GM19455 (cell line): ENCODE measurements at regions not wholly inside any gene's neighbourhood (a gene's known extent, or its start where the extent isn't known, plus 50 kb on each side); places are given as distances from the start of the nearest gene placed in this dataset.

Experiments used
- ATAC-seq: cut with Tn5 transposase; IDR thresholded peaks from one replicate; pipeline ENCODE4 v1.9.1; 2021; ENCODE audit not compliant: unreplicated experiment

GRCh38 chr6:8513174-8513573 is 77.8 kb upstream of the SLC35B3 start:
- ATAC-seq = no peak

GRCh38 chr6:8507286-8507685 is 71.9 kb upstream of the SLC35B3 start:
- ATAC-seq = no peak

DNA sequence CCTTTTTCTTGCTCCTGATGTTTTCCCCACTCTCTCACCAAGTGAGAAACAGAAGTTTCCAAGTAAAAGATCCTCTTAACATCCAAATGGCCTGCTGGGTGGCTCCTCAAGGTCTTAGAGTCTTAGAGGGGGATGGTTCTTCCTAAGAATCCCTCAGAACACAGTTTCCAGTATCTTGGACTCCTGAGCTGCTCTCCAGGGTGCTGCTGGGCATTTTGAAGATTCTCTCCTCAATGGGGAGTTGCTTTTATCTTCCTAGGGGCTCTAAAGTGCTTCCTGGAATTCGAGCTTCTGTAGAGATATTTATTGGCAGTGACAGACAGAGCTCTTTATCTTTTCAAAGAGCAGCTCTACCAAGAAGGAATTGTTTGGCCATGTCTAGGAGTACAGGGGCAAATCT is 70.8 kb upstream of the SLC35B3 start:
- no peak for ATAC-seq

DNA sequence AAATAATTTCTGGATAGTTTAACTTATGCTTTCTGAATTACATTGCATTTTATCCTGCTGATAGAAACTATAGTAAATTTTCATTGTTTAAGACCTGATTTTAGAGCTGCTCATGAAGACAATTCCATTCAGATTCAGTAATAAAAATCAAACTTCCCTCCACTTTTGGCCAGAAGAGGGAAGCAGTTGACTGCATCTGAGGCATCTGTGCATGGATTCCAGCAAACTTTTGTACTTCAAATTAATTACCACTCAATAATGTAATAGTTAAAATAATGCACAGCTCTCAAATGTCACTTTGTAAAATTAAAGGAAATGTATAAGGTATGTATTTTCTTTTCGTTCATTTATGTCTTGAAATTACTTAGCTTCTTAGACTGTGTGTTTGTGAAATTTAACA is 64.2 kb upstream of the SLC35B3 start:
- no peak for ATAC-seq

DNA sequence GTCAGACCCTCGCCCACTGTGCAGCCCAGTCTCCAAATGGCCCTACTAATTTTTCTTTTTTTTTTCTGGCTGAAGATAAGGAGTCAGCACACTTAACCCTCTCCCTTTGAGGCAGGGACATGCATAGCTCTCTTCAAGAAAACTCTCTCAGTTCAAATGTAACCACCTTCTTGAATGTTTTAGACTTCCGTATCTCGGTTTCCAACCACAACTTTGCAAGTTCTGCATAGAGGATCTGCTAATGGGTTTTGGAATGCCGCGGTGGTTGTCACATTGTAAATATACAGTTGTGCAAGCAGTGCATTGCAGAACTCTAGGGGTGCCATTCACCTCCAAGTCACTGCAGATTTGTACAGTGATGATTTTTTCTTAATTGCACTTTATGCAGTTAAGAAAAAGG is 59.4 kb upstream of the SLC35B3 start:
- no peak for ATAC-seq

DNA sequence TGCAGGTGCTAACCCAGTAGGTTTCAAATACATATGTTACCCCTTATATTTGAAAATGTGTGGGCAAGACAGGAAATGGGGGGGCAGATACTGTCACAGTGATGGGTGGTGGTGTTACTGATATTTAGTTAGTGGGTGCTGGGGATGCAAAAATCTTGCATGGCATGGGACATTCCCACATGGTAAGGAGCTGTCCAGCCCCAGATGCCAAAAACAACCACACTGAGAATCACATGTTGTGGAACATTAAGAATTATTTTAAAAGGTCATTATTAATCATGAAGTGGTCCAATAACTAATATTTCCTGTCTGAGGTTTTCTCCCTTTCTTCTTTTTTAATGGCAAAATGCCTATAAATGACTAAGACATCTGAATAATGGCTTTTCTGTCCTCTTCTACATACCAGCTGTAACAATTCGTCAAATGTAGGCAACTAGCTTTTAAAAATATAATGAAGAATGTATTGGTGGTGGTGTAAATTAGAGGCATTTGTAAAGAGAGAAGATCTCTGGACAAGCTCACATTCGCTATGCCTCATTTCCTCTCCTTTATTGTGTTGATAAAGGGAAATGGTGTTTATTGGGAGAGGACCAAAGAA is 57.3 kb upstream of the SLC35B3 start:
- no peak for ATAC-seq
